GM23248 (cell line): ENCODE measurements at regions not wholly inside any gene's neighbourhood (a gene's known extent, or its start where the extent isn't known, plus 50 kb on each side); places are given as distances from the start of the nearest gene placed in this dataset.

Source experiments
- EZH2 ChIP-seq: fragments of 200-600 bp; sonication (generic); IDR thresholded peaks from 2 replicates; pipeline ENCODE4 v1.6.1; 2018; ENCODE audit warnings: antibody characterized with exemption, mild to moderate bottlenecking; ENCODE audit not compliant: insufficient read depth, poor library complexity, severe bottlenecking
- EZH2phosphoT487 ChIP-seq: fragments of 200-600 bp; sonication (generic); IDR thresholded peaks from 2 replicates; pipeline ENCODE4 v1.6.1; 2018; ENCODE audit warnings: antibody characterized with exemption, moderate library complexity, mild to moderate bottlenecking, low read depth; ENCODE audit not compliant: insufficient read depth

DNA sequence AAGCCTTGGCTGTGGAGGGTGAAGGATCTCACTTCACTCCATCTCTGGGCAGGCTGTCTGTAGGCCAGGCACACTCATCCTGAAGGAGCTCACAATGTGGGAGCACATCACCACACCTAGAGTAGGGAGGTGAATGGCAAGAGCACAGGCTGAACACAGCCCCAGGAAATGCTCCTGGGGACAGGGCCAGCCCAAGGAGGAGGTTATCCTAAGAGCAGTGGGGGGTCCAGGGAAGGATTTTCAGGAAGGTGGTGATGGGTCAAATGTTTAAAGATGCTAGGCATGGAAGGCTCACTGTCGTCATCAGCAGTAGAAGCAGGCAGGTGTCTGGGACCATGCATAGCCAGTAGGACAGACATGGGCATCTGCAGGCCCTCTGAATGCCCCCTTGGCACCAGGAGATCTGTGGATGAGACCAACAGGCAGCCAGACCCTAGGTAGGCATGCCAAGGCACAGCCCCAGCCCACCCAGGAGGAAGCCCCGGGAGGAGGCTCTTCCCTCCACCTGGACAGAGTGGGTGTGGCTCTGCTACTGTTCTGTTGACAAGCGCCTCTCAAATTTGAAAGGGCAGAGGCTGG, 91.7 kb upstream of the RAB6C start:
- no peak for TF ChIP-seq EZH2
- TF ChIP-seq EZH2phosphoT487, result no peak
